Liver (tissue), 8 donors: ENCODE measurements at regions not wholly inside any gene's neighbourhood (a gene's known extent, or its start where the extent isn't known, plus 50 kb on each side); places are given as distances from the start of the nearest gene placed in this dataset.

Experiments
- DNase-seq: peaks from one replicate; pipeline ENCODE4 v3.0.0-alpha.2; 2017; ENCODE audit warnings: low spot score
- H3K27ac ChIP-seq, 2 donors: one replicate each; pipeline ENCODE4 v1.7.0; 2013; ENCODE audit warnings: inconsistent platforms in 2 of 2, low read length in 2 of 2, control low read depth in 1 of 2, low read depth in 1 of 2, mild to moderate bottlenecking in 1 of 2
- H3K27me3 ChIP-seq, 4 donors: one replicate each; pipeline versions ENCODE4 v1.6.1 to v1.7.0; 2013; ENCODE audit warnings: low read length in 3 of 4, inconsistent platforms in 1 of 4, mild to moderate bottlenecking in 1 of 4, moderate library complexity in 1 of 4; ENCODE audit not compliant: control insufficient read depth in 4 of 4, insufficient read depth in 4 of 4
- H3K36me3 ChIP-seq, 4 donors: one replicate each; pipeline versions ENCODE4 v1.6.1 to v1.7.0; 2013; ENCODE audit warnings: low read length in 3 of 4, mild to moderate bottlenecking in 3 of 4, low read depth in 1 of 4, moderate library complexity in 1 of 4; ENCODE audit not compliant: control insufficient read depth in 4 of 4, insufficient read depth in 3 of 4
- H3K4me1 ChIP-seq, 4 donors: one replicate each; pipeline versions ENCODE4 v1.6.1 to v1.7.0; 2013; ENCODE audit warnings: low read length in 3 of 4, mild to moderate bottlenecking in 3 of 4, moderate library complexity in 1 of 4; ENCODE audit not compliant: control insufficient read depth in 4 of 4, insufficient read depth in 4 of 4
- H3K4me3 ChIP-seq, 3 donors: one replicate each; pipeline versions ENCODE4 v1.6.1 to v1.7.0; 2013; ENCODE audit warnings: low read length in 3 of 3, control low read depth in 1 of 3, low read depth in 1 of 3, mild to moderate bottlenecking in 1 of 3
- H3K9ac ChIP-seq, 2 donors: one replicate each; pipeline ENCODE4 v1.7.0; 2013; ENCODE audit warnings: low read length in 2 of 2, mild to moderate bottlenecking in 2 of 2, moderate library complexity in 2 of 2, control low read depth in 1 of 2, low read depth in 1 of 2
- H3K9me3 ChIP-seq, 4 donors: one replicate each; pipeline versions ENCODE4 v1.6.1 to v1.7.0; 2013; ENCODE audit warnings: low read length in 3 of 4; ENCODE audit not compliant: control insufficient read depth in 4 of 4
- EGR1 ChIP-seq, 2 donors: IDR thresholded peaks; 2 replicates each; pipeline ENCODE4 v1.6.1; 2016 to 2018; ENCODE audit warnings: antibody characterized with exemption in 2 of 2, low read depth in 2 of 2
- FOXA1 ChIP-seq: IDR thresholded peaks from 2 replicates; pipeline ENCODE4 v1.6.1; 2016; ENCODE audit warnings: antibody characterized with exemption
- FOXA2 ChIP-seq: IDR thresholded peaks from 2 replicates; pipeline ENCODE4 v1.6.1; 2016; ENCODE audit warnings: antibody characterized with exemption
- GABPA ChIP-seq, 2 donors: IDR thresholded peaks in 1 of 2; conservative IDR thresholded peaks in 1 of 2; 2 replicates each; pipeline ENCODE4 v1.6.1; 2016; ENCODE audit warnings: antibody characterized with exemption in 2 of 2, mild to moderate bottlenecking in 1 of 2, moderate library complexity in 1 of 2
- HNF4A ChIP-seq, 2 donors: conservative IDR thresholded peaks; 2 replicates each; pipeline ENCODE4 v1.6.1; 2016; ENCODE audit warnings: antibody characterized with exemption in 2 of 2, mild to moderate bottlenecking in 2 of 2
- HNF4G ChIP-seq: IDR thresholded peaks from 2 replicates; pipeline ENCODE4 v1.6.1; 2016; ENCODE audit warnings: antibody characterized with exemption
- JUND ChIP-seq, 2 donors: IDR thresholded peaks; 2 replicates each; pipeline ENCODE4 v1.6.1; 2016; ENCODE audit warnings: antibody characterized with exemption in 2 of 2
- NR2F2 ChIP-seq: IDR thresholded peaks from 2 replicates; pipeline ENCODE4 v1.6.1; 2016; ENCODE audit warnings: antibody characterized with exemption
- RAD21 ChIP-seq, 2 donors: IDR thresholded peaks; 2 replicates each; pipeline ENCODE4 v1.6.1; 2016; ENCODE audit warnings: antibody characterized with exemption in 2 of 2, mild to moderate bottlenecking in 2 of 2
- SP1 ChIP-seq: IDR thresholded peaks from 2 replicates; pipeline ENCODE4 v1.6.1; 2018; ENCODE audit warnings: antibody characterized with exemption, mild to moderate bottlenecking
- TAF1 ChIP-seq: conservative IDR thresholded peaks from 2 replicates; pipeline ENCODE4 v1.6.1; 2016; ENCODE audit warnings: antibody characterized with exemption, mild to moderate bottlenecking
- YY1 ChIP-seq: IDR thresholded peaks from 2 replicates; pipeline ENCODE4 v1.6.1; 2016; ENCODE audit warnings: antibody characterized with exemption, mild to moderate bottlenecking
- WGBS: extraction: QIAGEN DNeasy Blood & Tissue Kit; methylation state at CpG from one replicate; pipeline ENCODE4 v1.1.7; 2013; 5-methylcytosine and 5-hydroxymethylcytosine counted together
- TF ChIP-seq, protein P1 (sequence below): IDR thresholded peaks from 2 replicates; pipeline ENCODE4 v1.6.1; 2016; ENCODE audit warnings: antibody characterized with exemption
- TF ChIP-seq, protein P2 (sequence below): fragments of 150-350 bp; IDR thresholded peaks from 2 replicates; pipeline ENCODE4 v1.5.1; 2017; ENCODE audit warnings: improper control_type of control experiment, low read depth, low read length; ENCODE audit not compliant: missing input control
- TF ChIP-seq, protein P3 (sequence below): IDR thresholded peaks from 2 replicates; pipeline ENCODE4 v1.6.1; 2016; ENCODE audit warnings: antibody characterized with exemption, mild to moderate bottlenecking
- TF ChIP-seq, protein P4 (sequence below): IDR thresholded peaks from 2 replicates; pipeline ENCODE4 v1.6.1; 2016; ENCODE audit warnings: antibody characterized with exemption
- TF ChIP-seq, protein P5 (sequence below): IDR thresholded peaks from 2 replicates; pipeline ENCODE4 v1.6.1; 2016; ENCODE audit warnings: antibody characterized with exemption
- donor health status: healthy.
- donor health status: healthy.
- donor health status: healthy.
- donor health status: healthy.
- donor health status: healthy.

DNA sequence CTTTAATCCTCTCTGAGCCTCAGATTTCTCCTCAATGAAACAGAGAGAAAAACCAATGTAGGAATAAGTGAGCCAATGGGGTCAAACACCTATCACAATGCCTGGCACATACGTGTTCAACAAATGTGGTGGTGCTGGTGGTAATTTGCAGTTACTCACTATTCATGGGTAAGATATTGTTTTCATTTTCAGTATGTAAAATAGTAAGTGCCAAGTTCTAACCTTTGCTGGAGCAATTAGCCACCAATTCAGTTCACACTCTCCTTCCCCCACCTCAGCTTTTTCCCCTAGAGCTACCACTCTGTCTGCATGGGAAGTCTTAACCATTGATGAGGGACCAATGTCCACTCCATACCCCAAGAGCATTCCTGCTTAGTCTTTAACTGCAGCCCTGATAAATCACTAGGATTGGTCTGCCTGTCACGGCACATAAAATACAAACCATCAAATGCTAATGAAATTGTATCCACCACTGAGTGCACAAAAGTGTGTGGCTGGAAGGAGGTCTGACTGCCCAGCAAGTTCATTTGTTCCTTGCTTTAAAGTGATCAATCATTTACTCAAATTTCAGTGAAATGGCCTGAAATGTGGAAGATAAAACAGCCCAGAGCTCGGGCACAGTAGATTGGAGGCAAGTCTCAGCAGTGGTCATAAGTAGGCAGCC is 187.4 kb upstream of the API5 start:
- Histone ChIP-seq H3K36me3 (no peaks in the 10 kb centered on the region), H3K9ac (no peak overlapping the region), H3K9me3 (no peaks in the 10 kb centered on the region), H3K27me3 (no peaks in the 10 kb centered on the region), H3K4me3 (no peak overlapping the region), H3K27ac (no peak overlapping the region), H3K4me1 (no peaks in the 10 kb centered on the region)
- WGBS: 60% methylated on average over 3 of the region's 3 CpGs
- no peak for TF ChIP-seq SP1
- TF ChIP-seq HNF4A (conservative IDR thresholded peaks at IDR 0.05): no peak
- TF ChIP-seq, protein P1, sequence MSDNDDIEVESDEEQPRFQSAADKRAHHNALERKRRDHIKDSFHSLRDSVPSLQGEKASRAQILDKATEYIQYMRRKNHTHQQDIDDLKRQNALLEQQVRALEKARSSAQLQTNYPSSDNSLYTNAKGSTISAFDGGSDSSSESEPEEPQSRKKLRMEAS: no peak
- TF ChIP-seq RAD21 (IDR thresholded peaks at IDR 0.05): no peak
- TF ChIP-seq JUND (IDR thresholded peaks at IDR 0.05): no peak
- TF ChIP-seq, protein P2, sequence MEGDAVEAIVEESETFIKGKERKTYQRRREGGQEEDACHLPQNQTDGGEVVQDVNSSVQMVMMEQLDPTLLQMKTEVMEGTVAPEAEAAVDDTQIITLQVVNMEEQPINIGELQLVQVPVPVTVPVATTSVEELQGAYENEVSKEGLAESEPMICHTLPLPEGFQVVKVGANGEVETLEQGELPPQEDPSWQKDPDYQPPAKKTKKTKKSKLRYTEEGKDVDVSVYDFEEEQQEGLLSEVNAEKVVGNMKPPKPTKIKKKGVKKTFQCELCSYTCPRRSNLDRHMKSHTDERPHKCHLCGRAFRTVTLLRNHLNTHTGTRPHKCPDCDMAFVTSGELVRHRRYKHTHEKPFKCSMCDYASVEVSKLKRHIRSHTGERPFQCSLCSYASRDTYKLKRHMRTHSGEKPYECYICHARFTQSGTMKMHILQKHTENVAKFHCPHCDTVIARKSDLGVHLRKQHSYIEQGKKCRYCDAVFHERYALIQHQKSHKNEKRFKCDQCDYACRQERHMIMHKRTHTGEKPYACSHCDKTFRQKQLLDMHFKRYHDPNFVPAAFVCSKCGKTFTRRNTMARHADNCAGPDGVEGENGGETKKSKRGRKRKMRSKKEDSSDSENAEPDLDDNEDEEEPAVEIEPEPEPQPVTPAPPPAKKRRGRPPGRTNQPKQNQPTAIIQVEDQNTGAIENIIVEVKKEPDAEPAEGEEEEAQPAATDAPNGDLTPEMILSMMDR: no peak
- no peak for TF ChIP-seq GABPA (IDR thresholded peaks at IDR 0.05 in 1 of 2, conservative IDR thresholded peaks at IDR 0.05 in 1 of 2)
- TF ChIP-seq, protein P3, sequence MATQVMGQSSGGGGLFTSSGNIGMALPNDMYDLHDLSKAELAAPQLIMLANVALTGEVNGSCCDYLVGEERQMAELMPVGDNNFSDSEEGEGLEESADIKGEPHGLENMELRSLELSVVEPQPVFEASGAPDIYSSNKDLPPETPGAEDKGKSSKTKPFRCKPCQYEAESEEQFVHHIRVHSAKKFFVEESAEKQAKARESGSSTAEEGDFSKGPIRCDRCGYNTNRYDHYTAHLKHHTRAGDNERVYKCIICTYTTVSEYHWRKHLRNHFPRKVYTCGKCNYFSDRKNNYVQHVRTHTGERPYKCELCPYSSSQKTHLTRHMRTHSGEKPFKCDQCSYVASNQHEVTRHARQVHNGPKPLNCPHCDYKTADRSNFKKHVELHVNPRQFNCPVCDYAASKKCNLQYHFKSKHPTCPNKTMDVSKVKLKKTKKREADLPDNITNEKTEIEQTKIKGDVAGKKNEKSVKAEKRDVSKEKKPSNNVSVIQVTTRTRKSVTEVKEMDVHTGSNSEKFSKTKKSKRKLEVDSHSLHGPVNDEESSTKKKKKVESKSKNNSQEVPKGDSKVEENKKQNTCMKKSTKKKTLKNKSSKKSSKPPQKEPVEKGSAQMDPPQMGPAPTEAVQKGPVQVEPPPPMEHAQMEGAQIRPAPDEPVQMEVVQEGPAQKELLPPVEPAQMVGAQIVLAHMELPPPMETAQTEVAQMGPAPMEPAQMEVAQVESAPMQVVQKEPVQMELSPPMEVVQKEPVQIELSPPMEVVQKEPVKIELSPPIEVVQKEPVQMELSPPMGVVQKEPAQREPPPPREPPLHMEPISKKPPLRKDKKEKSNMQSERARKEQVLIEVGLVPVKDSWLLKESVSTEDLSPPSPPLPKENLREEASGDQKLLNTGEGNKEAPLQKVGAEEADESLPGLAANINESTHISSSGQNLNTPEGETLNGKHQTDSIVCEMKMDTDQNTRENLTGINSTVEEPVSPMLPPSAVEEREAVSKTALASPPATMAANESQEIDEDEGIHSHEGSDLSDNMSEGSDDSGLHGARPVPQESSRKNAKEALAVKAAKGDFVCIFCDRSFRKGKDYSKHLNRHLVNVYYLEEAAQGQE: no peak
- no peak for TF ChIP-seq TAF1
- TF ChIP-seq YY1: no peak
- no peak for TF ChIP-seq FOXA2
- TF ChIP-seq HNF4G: no peak
- no peak for TF ChIP-seq EGR1 (IDR thresholded peaks at IDR 0.05; ENCODE audit: low read depth in 2 of 2)
- TF ChIP-seq, protein P4, sequence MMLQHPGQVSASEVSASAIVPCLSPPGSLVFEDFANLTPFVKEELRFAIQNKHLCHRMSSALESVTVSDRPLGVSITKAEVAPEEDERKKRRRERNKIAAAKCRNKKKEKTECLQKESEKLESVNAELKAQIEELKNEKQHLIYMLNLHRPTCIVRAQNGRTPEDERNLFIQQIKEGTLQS: no peak
- TF ChIP-seq, protein P5, sequence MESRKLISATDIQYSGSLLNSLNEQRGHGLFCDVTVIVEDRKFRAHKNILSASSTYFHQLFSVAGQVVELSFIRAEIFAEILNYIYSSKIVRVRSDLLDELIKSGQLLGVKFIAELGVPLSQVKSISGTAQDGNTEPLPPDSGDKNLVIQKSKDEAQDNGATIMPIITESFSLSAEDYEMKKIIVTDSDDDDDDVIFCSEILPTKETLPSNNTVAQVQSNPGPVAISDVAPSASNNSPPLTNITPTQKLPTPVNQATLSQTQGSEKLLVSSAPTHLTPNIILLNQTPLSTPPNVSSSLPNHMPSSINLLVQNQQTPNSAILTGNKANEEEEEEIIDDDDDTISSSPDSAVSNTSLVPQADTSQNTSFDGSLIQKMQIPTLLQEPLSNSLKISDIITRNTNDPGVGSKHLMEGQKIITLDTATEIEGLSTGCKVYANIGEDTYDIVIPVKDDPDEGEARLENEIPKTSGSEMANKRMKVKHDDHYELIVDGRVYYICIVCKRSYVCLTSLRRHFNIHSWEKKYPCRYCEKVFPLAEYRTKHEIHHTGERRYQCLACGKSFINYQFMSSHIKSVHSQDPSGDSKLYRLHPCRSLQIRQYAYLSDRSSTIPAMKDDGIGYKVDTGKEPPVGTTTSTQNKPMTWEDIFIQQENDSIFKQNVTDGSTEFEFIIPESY: no peak
- TF ChIP-seq NR2F2: no peak
- TF ChIP-seq FOXA1: no peak
- no peak for DNase-seq
